BE2C (cell line): ENCODE measurements at regions not wholly inside any gene's neighbourhood (a gene's known extent, or its start where the extent isn't known, plus 50 kb on each side); places are given as distances from the start of the nearest gene placed in this dataset.
A peak's percentile ranks its signal among the peaks of the same experiment; 100 is the strongest.

Experiments used
- DNase-seq: peaks from one replicate; pipeline ENCODE4 v3.0.0-alpha.2; 2020
- H3K27me3 ChIP-seq: fragments of 250-450 bp; sonication (Bioruptor Pico); 2 replicates; pipeline ENCODE4 v1.5.1; 2020; ENCODE audit warnings: mild to moderate bottlenecking
- H3K36me3 ChIP-seq: fragments of 250-450 bp; sonication (Bioruptor Pico); 2 replicates; pipeline ENCODE4 v1.5.1; 2020; ENCODE audit warnings: mild to moderate bottlenecking
- H3K4me1 ChIP-seq: fragments of 250-450 bp; sonication (Bioruptor Pico); 2 replicates; pipeline ENCODE4 v1.5.1; 2020
- H3K4me3 ChIP-seq: 2 replicates; pipeline ENCODE4 v1.5.1; 2011; ENCODE audit warnings: low read depth, low read length
- H3K9me3 ChIP-seq: fragments of 250-450 bp; sonication (Bioruptor Pico); 2 replicates; pipeline ENCODE4 v1.5.1; 2020
- CTCF ChIP-seq: IDR thresholded peaks from 2 replicates; pipeline ENCODE4 v1.5.1; 2012; ENCODE audit warnings: mild to moderate bottlenecking, low read depth, low read length

GRCh38 chr20:48471759-48472408 lies 355.9 kb downstream of the PREX1 start:
- no peaks in the 10 kb centered on the region for H3K36me3 ChIP-seq
- H3K4me1 ChIP-seq, result no peaks in the 10 kb centered on the region
- DNase-seq, result no peak
- no peak for TF ChIP-seq CTCF
- H3K4me3 ChIP-seq, result no peak overlapping the region
- no peaks in the 10 kb centered on the region for H3K9me3 ChIP-seq
- peaks cover 11% of the 10 kb centered on the region for H3K27me3 ChIP-seq

- H3K36me3 ChIP-seq, result no peaks in the 10 kb centered on the region
- H3K9me3 ChIP-seq, result no peaks in the 10 kb centered on the region
- no peak for DNase-seq
- no peak overlapping the region for H3K4me3 ChIP-seq
- TF ChIP-seq CTCF, result no peak
- H3K27me3 ChIP-seq, result peaks cover 10% of the 10 kb centered on the region
- H3K4me1 ChIP-seq, result no peaks in the 10 kb centered on the region
These were observed 356.6 kb downstream of the PREX1 start for GRCh38 chr20:48471176-48471575.

- no peaks in the 10 kb centered on the region for H3K9me3 ChIP-seq
- peaks cover 9% of the 10 kb centered on the region for H3K27me3 ChIP-seq
- H3K36me3 ChIP-seq, result no peaks in the 10 kb centered on the region
- TF ChIP-seq CTCF, result no peak
- no peak for DNase-seq
- no peaks in the 10 kb centered on the region for H3K4me1 ChIP-seq
- H3K4me3 ChIP-seq, result no peak overlapping the region
These were observed 357.7 kb downstream of the PREX1 start for GRCh38 chr20:48470141-48470540.

- no peak for TF ChIP-seq CTCF
- no peak for DNase-seq
- peaks cover 5% of the 10 kb centered on the region for H3K27me3 ChIP-seq
These were observed 358.8 kb downstream of the PREX1 start for GRCh38 chr20:48469026-48469425.

GRCh38 chr20:48468571-48468970 lies 359.2 kb downstream of the PREX1 start:
- TF ChIP-seq CTCF, result no peak
- no peak overlapping the region for H3K4me3 ChIP-seq
- no peaks in the 10 kb centered on the region for H3K9me3 ChIP-seq
- no peaks in the 10 kb centered on the region for H3K36me3 ChIP-seq
- no peaks in the 10 kb centered on the region for H3K4me1 ChIP-seq
- peaks cover under 1% of the 10 kb centered on the region for H3K27me3 ChIP-seq
- DNase-seq, result no peak

More at GRCh38 chr20:48469026-48469425, 358.8 kb downstream of the PREX1 start:
- H3K36me3 ChIP-seq, result no peaks in the 10 kb centered on the region
- H3K4me1 ChIP-seq, result no peaks in the 10 kb centered on the region
- H3K9me3 ChIP-seq, result no peaks in the 10 kb centered on the region
- H3K4me3 ChIP-seq, result no peak overlapping the region

GRCh38 chr20:48467622-48468021 lies 360.2 kb downstream of the PREX1 start:
- H3K4me1 ChIP-seq, result no peaks in the 10 kb centered on the region
- TF ChIP-seq CTCF, result no peak
- no peaks in the 10 kb centered on the region for H3K36me3 ChIP-seq
- no peaks in the 10 kb centered on the region; the same call in 1 of the 2 replicates for H3K27me3 ChIP-seq
- DNase-seq, result peak; percentile 48
- H3K9me3 ChIP-seq, result no peaks in the 10 kb centered on the region
- H3K4me3 ChIP-seq, result no peak overlapping the region
